GM23338 (cell line): ENCODE measurements at regions not wholly inside any gene's neighbourhood (a gene's known extent, or its start where the extent isn't known, plus 50 kb on each side); places are given as distances from the start of the nearest gene placed in this dataset.

Experiments
- EZH2phosphoT487 ChIP-seq: fragments of 200-600 bp; sonication (generic); IDR thresholded peaks from one replicate; pipeline ENCODE4 v1.8.1; 2018; ENCODE audit warnings: antibody characterized with exemption; ENCODE audit not compliant: unreplicated experiment
- NANOG ChIP-seq: IDR thresholded peaks from 2 replicates; pipeline ENCODE4 v1.6.1; 2016; ENCODE audit warnings: antibody characterized with exemption, borderline replicate concordance
- POLR2AphosphoS5 ChIP-seq: IDR thresholded peaks from 2 replicates; pipeline ENCODE4 v1.6.1; 2016; ENCODE audit warnings: antibody characterized with exemption, low read depth
- ZNF114 ChIP-seq: fragments of 250-450 bp; sonication (Bioruptor Pico); IDR thresholded peaks from 2 replicates; pipeline ENCODE4 v1.5.0; 2020; ENCODE audit warnings: mild to moderate bottlenecking, moderate library complexity
- TF ChIP-seq, protein P1 (sequence below), 2 experiments: fragments of 200-600 bp in 1 of 2; sonication (generic) in 1 of 2; conservative IDR thresholded peaks; 2 replicates each; pipeline versions ENCODE4 v1.5.1 to v1.6.1; 2016 to 2017; ENCODE audit warnings: antibody characterized with exemption in 2 of 2, low read depth in 2 of 2, mild to moderate bottlenecking in 2 of 2, moderate library complexity in 1 of 2
- TF ChIP-seq, protein P2 (sequence below): IDR thresholded peaks from one replicate; pipeline ENCODE4 v1.6.1; 2018; ENCODE audit warnings: antibody characterized with exemption; ENCODE audit not compliant: unreplicated experiment

DNA sequence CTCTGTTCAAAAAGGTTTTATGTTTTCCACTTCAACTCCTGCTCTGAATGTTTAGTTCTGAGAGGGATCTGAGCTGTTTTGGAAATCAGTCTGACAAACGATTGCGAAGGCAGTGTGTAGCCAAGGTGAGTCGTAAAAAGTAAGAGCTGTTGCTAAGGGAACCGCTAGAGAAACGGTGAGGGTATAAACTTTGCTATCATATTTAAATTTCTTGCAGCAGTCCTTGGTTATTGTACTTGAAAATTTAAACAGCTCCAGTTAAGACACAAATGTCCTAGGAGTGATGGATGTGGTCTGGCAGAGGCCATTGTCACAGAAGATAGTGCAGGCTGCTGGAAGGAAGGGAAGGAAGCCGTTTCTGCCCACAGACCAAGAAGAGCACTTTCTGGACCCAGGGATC lies 64.9 kb upstream of the CITED2 start:
- TF ChIP-seq, protein P1, sequence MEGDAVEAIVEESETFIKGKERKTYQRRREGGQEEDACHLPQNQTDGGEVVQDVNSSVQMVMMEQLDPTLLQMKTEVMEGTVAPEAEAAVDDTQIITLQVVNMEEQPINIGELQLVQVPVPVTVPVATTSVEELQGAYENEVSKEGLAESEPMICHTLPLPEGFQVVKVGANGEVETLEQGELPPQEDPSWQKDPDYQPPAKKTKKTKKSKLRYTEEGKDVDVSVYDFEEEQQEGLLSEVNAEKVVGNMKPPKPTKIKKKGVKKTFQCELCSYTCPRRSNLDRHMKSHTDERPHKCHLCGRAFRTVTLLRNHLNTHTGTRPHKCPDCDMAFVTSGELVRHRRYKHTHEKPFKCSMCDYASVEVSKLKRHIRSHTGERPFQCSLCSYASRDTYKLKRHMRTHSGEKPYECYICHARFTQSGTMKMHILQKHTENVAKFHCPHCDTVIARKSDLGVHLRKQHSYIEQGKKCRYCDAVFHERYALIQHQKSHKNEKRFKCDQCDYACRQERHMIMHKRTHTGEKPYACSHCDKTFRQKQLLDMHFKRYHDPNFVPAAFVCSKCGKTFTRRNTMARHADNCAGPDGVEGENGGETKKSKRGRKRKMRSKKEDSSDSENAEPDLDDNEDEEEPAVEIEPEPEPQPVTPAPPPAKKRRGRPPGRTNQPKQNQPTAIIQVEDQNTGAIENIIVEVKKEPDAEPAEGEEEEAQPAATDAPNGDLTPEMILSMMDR (conservative IDR thresholded peaks at IDR 0.05; ENCODE audit: low read depth in 2 of 2), result no peak
- TF ChIP-seq ZNF114 (CRISPR knock-in tag) (no peak), NANOG (no peak), POLR2AphosphoS5 (no peak), EZH2phosphoT487 (no peak)
- TF ChIP-seq, protein P2, sequence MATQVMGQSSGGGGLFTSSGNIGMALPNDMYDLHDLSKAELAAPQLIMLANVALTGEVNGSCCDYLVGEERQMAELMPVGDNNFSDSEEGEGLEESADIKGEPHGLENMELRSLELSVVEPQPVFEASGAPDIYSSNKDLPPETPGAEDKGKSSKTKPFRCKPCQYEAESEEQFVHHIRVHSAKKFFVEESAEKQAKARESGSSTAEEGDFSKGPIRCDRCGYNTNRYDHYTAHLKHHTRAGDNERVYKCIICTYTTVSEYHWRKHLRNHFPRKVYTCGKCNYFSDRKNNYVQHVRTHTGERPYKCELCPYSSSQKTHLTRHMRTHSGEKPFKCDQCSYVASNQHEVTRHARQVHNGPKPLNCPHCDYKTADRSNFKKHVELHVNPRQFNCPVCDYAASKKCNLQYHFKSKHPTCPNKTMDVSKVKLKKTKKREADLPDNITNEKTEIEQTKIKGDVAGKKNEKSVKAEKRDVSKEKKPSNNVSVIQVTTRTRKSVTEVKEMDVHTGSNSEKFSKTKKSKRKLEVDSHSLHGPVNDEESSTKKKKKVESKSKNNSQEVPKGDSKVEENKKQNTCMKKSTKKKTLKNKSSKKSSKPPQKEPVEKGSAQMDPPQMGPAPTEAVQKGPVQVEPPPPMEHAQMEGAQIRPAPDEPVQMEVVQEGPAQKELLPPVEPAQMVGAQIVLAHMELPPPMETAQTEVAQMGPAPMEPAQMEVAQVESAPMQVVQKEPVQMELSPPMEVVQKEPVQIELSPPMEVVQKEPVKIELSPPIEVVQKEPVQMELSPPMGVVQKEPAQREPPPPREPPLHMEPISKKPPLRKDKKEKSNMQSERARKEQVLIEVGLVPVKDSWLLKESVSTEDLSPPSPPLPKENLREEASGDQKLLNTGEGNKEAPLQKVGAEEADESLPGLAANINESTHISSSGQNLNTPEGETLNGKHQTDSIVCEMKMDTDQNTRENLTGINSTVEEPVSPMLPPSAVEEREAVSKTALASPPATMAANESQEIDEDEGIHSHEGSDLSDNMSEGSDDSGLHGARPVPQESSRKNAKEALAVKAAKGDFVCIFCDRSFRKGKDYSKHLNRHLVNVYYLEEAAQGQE, result no peak
